Mesenchymal stem cell (in vitro differentiated cells and primary cell): ENCODE measurements at regions not wholly inside any gene's neighbourhood (a gene's known extent, or its start where the extent isn't known, plus 50 kb on each side); places are given as distances from the start of the nearest gene placed in this dataset.

Source experiments
- DNase-seq: peaks from one replicate; pipeline ENCODE4 v3.0.0-alpha.2; 2013
- H2AFZ ChIP-seq: one replicate; pipeline ENCODE4 v1.6.1; 2013; ENCODE audit warnings: low read depth, mild to moderate bottlenecking, control low read depth, inconsistent platforms, low read length, moderate library complexity
- H2AK5ac ChIP-seq: 2 replicates; pipeline ENCODE4 v1.6.1; 2013; ENCODE audit warnings: low read length, moderate library complexity, mild to moderate bottlenecking, inconsistent platforms; ENCODE audit not compliant: severe bottlenecking
- H2BK120ac ChIP-seq: one replicate; pipeline ENCODE4 v1.6.1; 2013; ENCODE audit warnings: low read depth, mild to moderate bottlenecking, inconsistent platforms, low read length, moderate library complexity
- H2BK12ac ChIP-seq, 2 experiments: one replicate each; pipeline ENCODE4 v1.6.1; 2013; ENCODE audit warnings: inconsistent platforms in 2 of 2, low read length in 2 of 2, mild to moderate bottlenecking in 2 of 2, moderate library complexity in 2 of 2, control low read depth in 1 of 2
- H2BK15ac ChIP-seq: one replicate; pipeline ENCODE4 v1.6.1; 2013; ENCODE audit warnings: mild to moderate bottlenecking, low read depth, inconsistent platforms; ENCODE audit not compliant: poor library complexity, severe bottlenecking
- H2BK5ac ChIP-seq: 2 replicates; pipeline ENCODE4 v1.6.1; 2013; ENCODE audit warnings: low read depth, mild to moderate bottlenecking, low read length, control low read depth, inconsistent platforms; ENCODE audit not compliant: poor library complexity, severe bottlenecking
- H3K14ac ChIP-seq, 2 experiments: one replicate each; pipeline ENCODE4 v1.6.1; 2013; ENCODE audit warnings: inconsistent platforms in 2 of 2, low read length in 2 of 2, control low read depth in 1 of 2, mild to moderate bottlenecking in 1 of 2, moderate library complexity in 1 of 2
- H3K18ac ChIP-seq, 2 experiments: one replicate each; pipeline ENCODE4 v1.6.1; 2013; ENCODE audit warnings: inconsistent platforms in 2 of 2, low read length in 2 of 2, control low read depth in 1 of 2, low read depth in 1 of 2, mild to moderate bottlenecking in 1 of 2
- H3K23ac ChIP-seq, 2 experiments: one replicate each; pipeline ENCODE4 v1.6.1; 2013; ENCODE audit warnings: inconsistent platforms in 2 of 2, low read length in 2 of 2, mild to moderate bottlenecking in 2 of 2, moderate library complexity in 2 of 2, control low read depth in 1 of 2
- H3K27ac ChIP-seq: 2 replicates; pipeline ENCODE4 v1.5.1; 2013; ENCODE audit warnings: mild to moderate bottlenecking, moderate library complexity, low read length, control low read depth, inconsistent platforms; ENCODE audit not compliant: poor library complexity, severe bottlenecking
- H3K27me3 ChIP-seq, 2 experiments: 2 replicates each; pipeline versions ENCODE4 v1.6.1 to v1.7.0; 2013; ENCODE audit warnings: low read length in 2 of 2, mild to moderate bottlenecking in 2 of 2, moderate library complexity in 2 of 2, control low read depth in 1 of 2, inconsistent platforms in 1 of 2; ENCODE audit not compliant: control insufficient read depth in 1 of 2, insufficient read depth in 1 of 2
- H3K36me3 ChIP-seq, 2 experiments: 2 replicates each; pipeline versions ENCODE4 v1.6.1 to v1.7.0; 2013; ENCODE audit warnings: low read length in 2 of 2, control low read depth in 1 of 2, inconsistent platforms in 1 of 2, low read depth in 1 of 2, mild to moderate bottlenecking in 1 of 2; ENCODE audit not compliant: insufficient read depth in 2 of 2, control insufficient read depth in 1 of 2
- H3K4ac ChIP-seq, 2 experiments: one replicate each; pipeline ENCODE4 v1.6.1; 2013; ENCODE audit warnings: inconsistent platforms in 2 of 2, low read length in 2 of 2, mild to moderate bottlenecking in 2 of 2, moderate library complexity in 2 of 2, control low read depth in 1 of 2, low read depth in 1 of 2
- H3K4me1 ChIP-seq: 2 replicates; pipeline ENCODE4 v1.6.1; 2013; ENCODE audit warnings: low read depth, low read length, control low read depth; ENCODE audit not compliant: control insufficient read depth, insufficient read depth
- H3K4me2 ChIP-seq: 2 replicates; pipeline ENCODE4 v1.6.1; 2013; ENCODE audit warnings: low read length, mild to moderate bottlenecking, inconsistent platforms; ENCODE audit not compliant: poor library complexity, severe bottlenecking
- H3K4me3 ChIP-seq, 2 experiments: 2 replicates each; pipeline versions ENCODE4 v1.5.1 to v1.7.0; 2013; ENCODE audit warnings: low read length in 2 of 2, mild to moderate bottlenecking in 2 of 2, control low read depth in 1 of 2, low read depth in 1 of 2; ENCODE audit not compliant: insufficient read depth in 1 of 2
- H3K79me1 ChIP-seq: replicated peaks from 2 replicates; pipeline ENCODE4 v1.6.1; 2013; ENCODE audit warnings: mild to moderate bottlenecking, control low read depth, low read length, inconsistent platforms; ENCODE audit not compliant: poor library complexity, severe bottlenecking
- H3K9ac ChIP-seq: 2 replicates; pipeline ENCODE4 v1.7.0; 2013; ENCODE audit warnings: mild to moderate bottlenecking, low read length, moderate library complexity
- H3K9me3 ChIP-seq: 2 replicates; pipeline ENCODE4 v1.7.0; 2013; ENCODE audit warnings: mild to moderate bottlenecking, low read length; ENCODE audit not compliant: control insufficient read depth
- H4K8ac ChIP-seq: one replicate; pipeline ENCODE4 v1.6.1; 2013; ENCODE audit warnings: inconsistent platforms, mild to moderate bottlenecking, low read length, moderate library complexity
- H4K91ac ChIP-seq: one replicate; pipeline ENCODE4 v1.6.1; 2013; ENCODE audit warnings: mild to moderate bottlenecking, low read length, inconsistent platforms
- whole genome bisulfite sequencing: methylation state at CpG from one replicate; pipeline ENCODE4 v1.1.7; 2013; ENCODE audit warnings: mixed read lengths; 5-methylcytosine and 5-hydroxymethylcytosine counted together

DNA sequence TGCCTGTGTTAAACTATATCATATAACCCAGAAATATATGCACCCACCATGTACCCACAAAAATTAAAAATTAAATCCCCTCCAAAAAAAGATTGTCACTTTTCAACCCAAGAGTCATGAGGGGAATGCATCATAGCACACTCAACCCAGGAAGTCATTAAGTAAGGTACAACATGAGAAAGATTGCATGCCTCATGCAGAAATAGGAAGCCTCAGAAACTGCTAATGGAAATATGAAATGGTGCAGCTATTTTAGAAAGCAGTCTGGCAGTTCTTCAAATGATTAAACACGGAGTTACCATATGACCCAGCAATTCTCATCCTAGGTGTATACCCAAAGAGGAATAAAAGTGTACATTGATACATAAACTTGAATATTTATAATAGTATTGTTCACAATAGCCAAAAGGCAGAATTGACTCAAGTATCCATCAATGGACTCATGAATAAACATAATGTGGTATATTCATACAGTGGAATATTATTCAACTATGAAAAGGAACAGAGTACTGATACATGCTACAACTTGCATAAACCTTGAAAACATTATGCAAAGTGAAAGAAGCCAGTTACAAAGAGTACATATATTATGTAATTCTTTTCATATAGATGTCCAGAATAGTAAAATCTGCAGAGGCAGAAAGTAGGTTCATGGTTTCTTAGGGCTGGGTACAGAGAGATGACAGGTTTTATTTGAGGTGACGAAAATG is 70.4 kb downstream of the TMEM100 start:
- H2AK5ac ChIP-seq: no peak overlapping the region
- DNase-seq: no peak
- H3K79me1 ChIP-seq: no peaks in the 10 kb centered on the region
- H3K4ac ChIP-seq: no peak overlapping the region
- H3K4me3 ChIP-seq: no peak overlapping the region
- no peak overlapping the region for H2BK12ac ChIP-seq
- no peak overlapping the region for H3K9ac ChIP-seq
- 100% methylated on average over 1 of the region's 2 CpGs for WGBS
- no peak overlapping the region for H3K27ac ChIP-seq
- no peak overlapping the region for H3K18ac ChIP-seq
- H4K91ac ChIP-seq: no peak overlapping the region
- peaks cover 0 to 2% of the 10 kb centered on the region in 2 experiments for H3K27me3 ChIP-seq
- H3K4me2 ChIP-seq: no peak overlapping the region
- no peaks in the 10 kb centered on the region for H3K9me3 ChIP-seq
- H2BK15ac ChIP-seq: no peak overlapping the region
- no peaks in the 10 kb centered on the region for H3K4me1 ChIP-seq
- H2BK5ac ChIP-seq: no peak overlapping the region
- no peak overlapping the region for H2BK120ac ChIP-seq
- no peak overlapping the region for H2AFZ ChIP-seq
- no peak overlapping the region for H3K23ac ChIP-seq
- no peak overlapping the region for H3K14ac ChIP-seq
- no peak overlapping the region for H4K8ac ChIP-seq
- H3K36me3 ChIP-seq: no peaks in the 10 kb centered on the region

- Histone ChIP-seq H4K91ac (no peak overlapping the region), H3K79me1 (no peaks in the 10 kb centered on the region), H3K4me3 (no peak overlapping the region), H3K27me3 (no peaks in the 10 kb centered on the region), H3K23ac (no peak overlapping the region), H2AK5ac (no peak overlapping the region), H2AFZ (no peak overlapping the region), H2BK5ac (no peak overlapping the region), H3K9ac (no peak overlapping the region), H3K4ac (no peak overlapping the region), H3K14ac (no peak overlapping the region), H3K9me3 (no peaks in the 10 kb centered on the region), H2BK15ac (no peak overlapping the region), H3K27ac (no peak overlapping the region), H3K36me3 (no peaks in the 10 kb centered on the region), H2BK120ac (no peak overlapping the region), H2BK12ac (no peak overlapping the region), H3K4me2 (no peak overlapping the region), H3K4me1 (no peaks in the 10 kb centered on the region), H3K18ac (no peak overlapping the region), H4K8ac (no peak overlapping the region)
- WGBS: 53% methylated on average over 2 of the region's 3 CpGs
- no peak for DNase-seq
Measured at GRCh38 chr17:55649957-55650597, 72.6 kb downstream of the TMEM100 start.

GRCh38 chr17:55648086-55648485 is 74.6 kb downstream of the TMEM100 start:
- Histone ChIP-seq H3K9ac (no peak overlapping the region), H3K27me3 (no peaks in the 10 kb centered on the region), H3K4ac (no peak overlapping the region), H3K4me1 (no peaks in the 10 kb centered on the region), H2BK120ac (no peak overlapping the region), H3K36me3 (no peaks in the 10 kb centered on the region), H3K4me3 (no peak overlapping the region), H3K23ac (no peak overlapping the region), H2BK5ac (no peak overlapping the region), H3K9me3 (no peaks in the 10 kb centered on the region), H3K4me2 (no peak overlapping the region), H3K18ac (no peak overlapping the region), H2AK5ac (no peak overlapping the region), H2BK12ac (no peak overlapping the region), H3K14ac (no peak overlapping the region), H4K8ac (no peak overlapping the region), H4K91ac (no peak overlapping the region), H2AFZ (no peak overlapping the region), H2BK15ac (no peak overlapping the region), H3K79me1 (no peaks in the 10 kb centered on the region), H3K27ac (no peak overlapping the region)
- WGBS: 0% methylated on average over 1 of the region's 2 CpGs
- no peak for DNase-seq

DNA sequence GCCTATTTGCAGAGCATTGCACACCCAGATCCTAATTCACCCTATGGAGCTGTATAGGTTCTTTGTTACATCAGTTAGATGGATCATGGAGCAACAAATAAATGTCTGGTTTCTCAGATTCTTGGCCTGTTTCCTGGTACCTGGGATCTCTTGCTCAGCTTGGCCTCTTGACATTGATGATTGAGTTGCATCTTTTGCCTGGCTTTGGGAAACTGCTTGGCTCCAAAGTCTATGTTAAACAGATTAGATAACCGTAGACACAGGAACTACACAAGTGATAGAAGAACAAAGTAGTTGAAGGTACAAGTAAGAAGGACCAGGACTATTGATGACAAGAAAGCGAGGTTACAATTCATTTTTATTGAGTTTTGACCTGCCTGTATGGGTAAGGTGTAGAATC is 77.3 kb downstream of the TMEM100 start:
- peak overlapping the region in 1 of 2 experiments; percentile 70 for H2BK12ac ChIP-seq
- H4K8ac ChIP-seq: no peak overlapping the region
- 95% methylated on average over 2 of the region's 2 CpGs for WGBS

More for the DNA sequence above, 77.3 kb downstream of the TMEM100 start:
- no peaks in the 10 kb centered on the region for H3K4me1 ChIP-seq
- no peak overlapping the region for H3K9ac ChIP-seq
- H3K36me3 ChIP-seq: no peaks in the 10 kb centered on the region
- H3K23ac ChIP-seq: no peak overlapping the region
- H4K91ac ChIP-seq: no peak overlapping the region
- peak overlapping the region in 1 of 2 experiments; percentile 67 for H3K4ac ChIP-seq
- no peak overlapping the region for H3K4me3 ChIP-seq
- no peak overlapping the region for H2AK5ac ChIP-seq
- no peaks in the 10 kb centered on the region for H3K9me3 ChIP-seq
- H3K79me1 ChIP-seq: no peaks in the 10 kb centered on the region
- H2BK5ac ChIP-seq: no peak overlapping the region
- H3K4me2 ChIP-seq: no peak overlapping the region
- H2BK120ac ChIP-seq: no peak overlapping the region
- DNase-seq: no peak
- no peak overlapping the region for H3K27ac ChIP-seq
- no peak overlapping the region for H2AFZ ChIP-seq
- peak overlapping the region in 1 of 2 experiments; percentile 47 for H3K14ac ChIP-seq
- H2BK15ac ChIP-seq: peak overlapping the region; percentile 60
- H3K27me3 ChIP-seq: no peaks in the 10 kb centered on the region
- peak overlapping the region in 1 of 2 experiments; percentile 89 for H3K18ac ChIP-seq
